ENCODE measurements at regions not wholly inside any gene's neighbourhood (a gene's known extent, or its start where the extent isn't known, plus 50 kb on each side); places are given as distances from the start of the nearest gene placed in this dataset.

DNA sequence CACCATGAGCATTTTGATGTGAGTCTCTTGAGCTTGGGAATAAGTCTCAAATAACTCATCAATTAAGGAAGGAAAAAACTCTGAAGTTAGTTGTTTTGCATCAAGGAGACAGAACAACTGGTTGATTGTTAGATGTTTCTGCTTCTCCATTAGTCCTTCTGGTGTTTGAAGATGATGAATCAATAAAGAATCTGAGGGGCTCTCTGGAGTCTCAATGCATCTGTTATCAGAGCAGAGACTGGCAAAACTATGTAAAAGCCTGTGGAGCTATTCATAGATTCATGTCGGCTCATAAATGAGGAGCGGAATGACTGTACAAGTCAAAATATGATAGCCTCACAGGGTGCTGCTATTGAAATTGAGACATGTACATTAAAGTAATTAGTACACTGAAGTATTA is 73.3 kb upstream of the ZC3H11B start:
- TF ChIP-seq, protein P1, sequence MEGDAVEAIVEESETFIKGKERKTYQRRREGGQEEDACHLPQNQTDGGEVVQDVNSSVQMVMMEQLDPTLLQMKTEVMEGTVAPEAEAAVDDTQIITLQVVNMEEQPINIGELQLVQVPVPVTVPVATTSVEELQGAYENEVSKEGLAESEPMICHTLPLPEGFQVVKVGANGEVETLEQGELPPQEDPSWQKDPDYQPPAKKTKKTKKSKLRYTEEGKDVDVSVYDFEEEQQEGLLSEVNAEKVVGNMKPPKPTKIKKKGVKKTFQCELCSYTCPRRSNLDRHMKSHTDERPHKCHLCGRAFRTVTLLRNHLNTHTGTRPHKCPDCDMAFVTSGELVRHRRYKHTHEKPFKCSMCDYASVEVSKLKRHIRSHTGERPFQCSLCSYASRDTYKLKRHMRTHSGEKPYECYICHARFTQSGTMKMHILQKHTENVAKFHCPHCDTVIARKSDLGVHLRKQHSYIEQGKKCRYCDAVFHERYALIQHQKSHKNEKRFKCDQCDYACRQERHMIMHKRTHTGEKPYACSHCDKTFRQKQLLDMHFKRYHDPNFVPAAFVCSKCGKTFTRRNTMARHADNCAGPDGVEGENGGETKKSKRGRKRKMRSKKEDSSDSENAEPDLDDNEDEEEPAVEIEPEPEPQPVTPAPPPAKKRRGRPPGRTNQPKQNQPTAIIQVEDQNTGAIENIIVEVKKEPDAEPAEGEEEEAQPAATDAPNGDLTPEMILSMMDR (IDR thresholded peaks at IDR 0.05) = no peak
- TF ChIP-seq POLR2A (IDR thresholded peaks at IDR 0.05) = no peak

Data from ovary (tissue), 3 donors.